ENCODE measurements at regions not wholly inside any gene's neighbourhood (a gene's known extent, or its start where the extent isn't known, plus 50 kb on each side); places are given as distances from the start of the nearest gene placed in this dataset.

- Mint-ChIP-seq H3K36me3 (ENCODE audit: low read depth) (no peaks in the 10 kb centered on the region), H3K4me3 (no peak overlapping the region), H3K4me1 (peaks cover 8% of the 10 kb centered on the region), H3K27me3 (ENCODE audit: low read depth) (no peaks in the 10 kb centered on the region), H3K9me3 (peaks cover 5% of the 10 kb centered on the region), H3K27ac (ENCODE audit: unreplicated experiment) (no peak overlapping the region)
- no peak for TF ChIP-seq CTCF (conservative IDR thresholded peaks at IDR 0.05)
- no peak for DNase-seq (ENCODE audit: low read depth, low spot score)
These were observed 64.9 kb upstream of the NPY2R start for GRCh38 chr4:155143512-155143911.
